ENCODE measurements at regions not wholly inside any gene's neighbourhood (a gene's known extent, or its start where the extent isn't known, plus 50 kb on each side); places are given as distances from the start of the nearest gene placed in this dataset.

GRCh38 chr2:7838669-7839068 is 843.2 kb upstream of the ID2 start:
- no TSS peak for BruUV-seq (replicated peaks)
- RAD21 ChIA-PET (ENCODE audit: low non-redundant PET in 1 of 2, low total read pairs in 2 of 2, uncharacterized antibody in 2 of 2, unreplicated experiment in 2 of 2), result no interaction called here

GRCh38 chr2:7840651-7841380 is 841.0 kb upstream of the ID2 start:
- Histone ChIP-seq H3K79me2 (ENCODE audit: insufficient read depth, low read length) (no peaks in the 10 kb centered on the region), H4K20me1 (ENCODE audit: insufficient read depth) (no peaks in the 10 kb centered on the region), H3K36me3 (ENCODE audit: control insufficient read depth in 1 of 2, insufficient read depth in 2 of 2, low read length in 2 of 2) (no peaks in the 10 kb centered on the region), H3K27ac (ENCODE audit: low read depth, low read length) (no peak overlapping the region), H3K4me2 (ENCODE audit: low read length) (no peak overlapping the region), H2AFZ (ENCODE audit: low read depth, low read length, poor library complexity, severe bottlenecking) (no peak overlapping the region), H3K4me1 (ENCODE audit: control insufficient read depth in 1 of 2, insufficient read depth in 2 of 2, low read length in 2 of 2) (no peaks in the 10 kb centered on the region), H3K9me3 (ENCODE audit: control insufficient read depth in 1 of 2, insufficient read depth in 1 of 2, low read depth in 1 of 2, low read length in 2 of 2) (no peaks in the 10 kb centered on the region), H3K9me2 (ENCODE audit: insufficient read depth) (no peaks in the 10 kb centered on the region), H3K9ac (ENCODE audit: low read length) (no peak overlapping the region), H3K27me3 (ENCODE audit: insufficient read depth, low read length) (peaks cover 15% of the 10 kb centered on the region), H3K4me3 (replicated peaks in 1 of 2; ENCODE audit: low read depth in 1 of 2, low read length in 2 of 2) (no peak overlapping the region)
- TF ChIP-seq EGR1 (IDR thresholded peaks at IDR 0.05; ENCODE audit: low read depth) (no peak), CBX3 (IDR thresholded peaks at IDR 0.05; ENCODE audit: low read depth) (no peak), ZNF274 (IDR thresholded peaks at IDR 0.05; ENCODE audit: low read depth, low read length) (no peak), SIN3A (IDR thresholded peaks at IDR 0.05; ENCODE audit: low read depth) (no peak), EZH2 (IDR thresholded peaks at IDR 0.05) (no peak), POLR2A (IDR thresholded peaks at IDR 0.05; ENCODE audit: borderline replicate concordance, extremely low read depth, insufficient read depth, insufficient read length) (no peak), SP1 (IDR thresholded peaks at IDR 0.05; ENCODE audit: low read depth) (no peak), SRF (IDR thresholded peaks at IDR 0.05; ENCODE audit: low read depth) (no peak), ELF1 (IDR thresholded peaks at IDR 0.05; ENCODE audit: borderline replicate concordance, low read depth) (no peak)
- intact Hi-C loops (cut with micrococcal nuclease), result no loop called here
- POLR2A ChIA-PET, result no interaction called here
- BruUV-seq (replicated peaks), result no TSS peak
- CTCF ChIA-PET, result no interaction called here
- RAD21 ChIA-PET (ENCODE audit: low non-redundant PET in 1 of 2, low total read pairs in 2 of 2, uncharacterized antibody in 2 of 2, unreplicated experiment in 2 of 2), result no interaction called here
- ATAC-seq (no peak), DNase-seq (ENCODE audit: low read depth, low spot score) (no peak)

More at GRCh38 chr2:7838669-7839068, 843.2 kb upstream of the ID2 start:
- Histone ChIP-seq H3K4me2 (ENCODE audit: low read length) (no peak overlapping the region), H3K9me2 (ENCODE audit: insufficient read depth) (no peaks in the 10 kb centered on the region), H3K36me3 (ENCODE audit: control insufficient read depth in 1 of 2, insufficient read depth in 2 of 2, low read length in 2 of 2) (no peaks in the 10 kb centered on the region), H3K9me3 (ENCODE audit: control insufficient read depth in 1 of 2, insufficient read depth in 1 of 2, low read depth in 1 of 2, low read length in 2 of 2) (no peaks in the 10 kb centered on the region), H3K4me1 (ENCODE audit: control insufficient read depth in 1 of 2, insufficient read depth in 2 of 2, low read length in 2 of 2) (no peaks in the 10 kb centered on the region), H3K27me3 (ENCODE audit: insufficient read depth, low read length) (peaks cover 3% of the 10 kb centered on the region), H3K79me2 (ENCODE audit: insufficient read depth, low read length) (no peaks in the 10 kb centered on the region), H3K4me3 (replicated peaks in 1 of 2; ENCODE audit: low read depth in 1 of 2, low read length in 2 of 2) (no peak overlapping the region), H4K20me1 (ENCODE audit: insufficient read depth) (no peaks in the 10 kb centered on the region), H3K9ac (ENCODE audit: low read length) (no peak overlapping the region), H3K27ac (ENCODE audit: low read depth, low read length) (no peak overlapping the region), H2AFZ (ENCODE audit: low read depth, low read length, poor library complexity, severe bottlenecking) (no peak overlapping the region)
- ATAC-seq, result no peak
- no peak for DNase-seq (ENCODE audit: low read depth, low spot score)
- intact Hi-C loops (cut with micrococcal nuclease), result no loop called here
- no peak for TF ChIP-seq JUND (IDR thresholded peaks at IDR 0.05)
- TF ChIP-seq YY1 (IDR thresholded peaks at IDR 0.05; ENCODE audit: extremely low read depth, insufficient replicate concordance, low read depth, low read length), result no peak
- TF ChIP-seq SIN3A (IDR thresholded peaks at IDR 0.05; ENCODE audit: low read depth), result no peak
- no peak for TF ChIP-seq SP1 (IDR thresholded peaks at IDR 0.05; ENCODE audit: low read depth)
- POLR2A ChIA-PET, result no interaction called here
- CTCF ChIA-PET, result no interaction called here
